GM12878 (cell line): ENCODE measurements at regions not wholly inside any gene's neighbourhood (a gene's known extent, or its start where the extent isn't known, plus 50 kb on each side); places are given as distances from the start of the nearest gene placed in this dataset.

Experiments used
- ATAC-seq: fragments of 200-7000 bp; cut with Tn5 transposase; 3 replicates; pipeline ENCODE4 v1.9.1; 2020; ENCODE audit warnings: mild to moderate bottlenecking, moderate library complexity
- BruUV-seq: library from RNA; stranded (reverse); fragments of 400-500 nt; replicated peaks from 2 replicates; lab custom pipeline; 2021; lab: Mats Ljungman, UMichigan
- CTCF ChIA-PET: fragments of 300-600 bp; sonication (Branson Sonifier 250); formaldehyde crosslinking; extraction: SDS; loops from one replicate; lab custom pipeline; 2021; ENCODE audit warnings: inconsistent platforms; lab: Yijun Ruan, JAX
- POLR2A ChIA-PET: fragments of 350-600 bp; formaldehyde crosslinking; extraction: SDS; loops from one replicate; lab custom pipeline; 2021; ENCODE audit warnings: inconsistent platforms; lab: Charles Lee
- RAD21 ChIA-PET: fragments of 300-600 bp; sonication (Branson Sonifier 250); formaldehyde crosslinking; loops from one replicate; lab custom pipeline; 2023; ENCODE audit warnings: antibody characterized with exemption; ENCODE audit not compliant: unreplicated experiment; lab: Charles Lee
- SMC1A ChIA-PET: fragments of 300-600 bp; sonication (Branson Sonifier 250); formaldehyde crosslinking; loops from one replicate; lab custom pipeline; 2023; ENCODE audit not compliant: unreplicated experiment, uncharacterized antibody; lab: Charles Lee
- DNase-seq: peaks from one replicate; pipeline ENCODE4 v3.0.0-alpha.2; 2011; ENCODE audit warnings: low read depth, low spot score
- FAIRE-seq: peaks from 3 replicates; lab custom pipeline; 2011; peaks lifted over from hg19 to GRCh38; lab: Jason Lieb, UNC
- H2AFZ ChIP-seq: 2 replicates; pipeline ENCODE4 v1.6.0; 2011; ENCODE audit warnings: low read depth, low read length, control low read depth; ENCODE audit not compliant: control insufficient read depth
- H3K27ac ChIP-seq: 2 replicates; pipeline ENCODE4 v1.5.1; 2011; ENCODE audit warnings: control low read depth; ENCODE audit not compliant: control insufficient read depth, insufficient read depth
- H3K27me3 ChIP-seq, 2 experiments: replicated peaks in 1 of 2; 2 replicates each; pipeline versions ENCODE4 v1.6.0 to v1.6.1; 2011; ENCODE audit warnings: low read length in 1 of 2; ENCODE audit not compliant: control insufficient read depth in 2 of 2, insufficient read depth in 2 of 2
- H3K36me3 ChIP-seq, 2 experiments: 2 replicates each; pipeline ENCODE4 v1.5.1; 2011; ENCODE audit warnings: low read length in 1 of 2; ENCODE audit not compliant: control insufficient read depth in 2 of 2, insufficient read depth in 2 of 2
- H3K4me1 ChIP-seq: 2 replicates; pipeline ENCODE4 v1.6.1; 2011; ENCODE audit warnings: mild to moderate bottlenecking, low read length, moderate library complexity, mixed read lengths; ENCODE audit not compliant: control insufficient read depth, insufficient read depth
- H3K4me2 ChIP-seq: 2 replicates; pipeline ENCODE4 v1.6.0; 2011; ENCODE audit warnings: control low read depth; ENCODE audit not compliant: control insufficient read depth, insufficient read depth
- H3K4me3 ChIP-seq: fragments of 200-600 bp; sonication (generic); 2 replicates; pipeline ENCODE4 v1.5.1; 2016
- H3K79me2 ChIP-seq: 2 replicates; pipeline ENCODE4 v1.6.0; 2011; ENCODE audit warnings: low read length; ENCODE audit not compliant: control insufficient read depth, insufficient read depth
- H3K9ac ChIP-seq: 2 replicates; pipeline ENCODE4 v1.8.0; 2011; ENCODE audit warnings: low read length, control low read depth, mixed read lengths; ENCODE audit not compliant: control insufficient read depth, insufficient read depth
- H3K9me3 ChIP-seq: replicated peaks from 3 replicates; pipeline ENCODE4 v1.5.1; 2011; ENCODE audit warnings: mild to moderate bottlenecking, low read length; ENCODE audit not compliant: control insufficient read depth, insufficient read depth
- H4K20me1 ChIP-seq: 2 replicates; pipeline ENCODE4 v1.6.0; 2011; ENCODE audit not compliant: control insufficient read depth, insufficient read depth
- BRCA1 ChIP-seq: IDR thresholded peaks from 2 replicates; pipeline ENCODE4 v1.6.1; 2011; ENCODE audit warnings: low read depth, low read length, improper control_type of control experiment
- CBX5 ChIP-seq: sonication (generic); IDR thresholded peaks from 2 replicates; pipeline ENCODE4 v1.6.1; 2016; ENCODE audit warnings: low read depth, moderate library complexity, mild to moderate bottlenecking, inconsistent platforms
- HDAC2 ChIP-seq: fragments of 200-600 bp; sonication (generic); IDR thresholded peaks from 2 replicates; pipeline ENCODE4 v1.6.1; 2017
- MLLT1 ChIP-seq: fragments of 450-650 bp; IDR thresholded peaks from 2 replicates; pipeline ENCODE4 v1.6.1; 2016; ENCODE audit warnings: mild to moderate bottlenecking
- MYC ChIP-seq: IDR thresholded peaks from 2 replicates; pipeline ENCODE4 v1.6.1; 2011; ENCODE audit warnings: mild to moderate bottlenecking, low read length, moderate library complexity, inconsistent platforms; ENCODE audit not compliant: insufficient read depth, insufficient replicate concordance, insufficient read length, severe bottlenecking
- NR2C1 ChIP-seq: fragments of 450-650 bp; IDR thresholded peaks from 2 replicates; pipeline ENCODE4 v1.6.1; 2017; ENCODE audit warnings: antibody characterized with exemption, mild to moderate bottlenecking, moderate library complexity
- RBBP5 ChIP-seq: fragments of 200-600 bp; sonication (generic); conservative IDR thresholded peaks from 2 replicates; pipeline ENCODE4 v1.6.1; 2016
- SMAD5 ChIP-seq: IDR thresholded peaks from 2 replicates; pipeline ENCODE4 v1.6.1; 2016; ENCODE audit warnings: antibody characterized with exemption, low read depth
- USF1 ChIP-seq: IDR thresholded peaks from 2 replicates; pipeline ENCODE4 v1.6.1; 2011; ENCODE audit warnings: borderline replicate concordance, low read depth, mild to moderate bottlenecking, moderate library complexity, mixed read lengths, low read length; ENCODE audit not compliant: insufficient read depth; ENCODE audit errors: extremely low read length
- ZNF24 ChIP-seq: fragments of 450-650 bp; IDR thresholded peaks from 2 replicates; pipeline ENCODE4 v1.6.1; 2017; ENCODE audit warnings: antibody characterized with exemption, mild to moderate bottlenecking
- ZZZ3 ChIP-seq: IDR thresholded peaks from 2 replicates; pipeline ENCODE4 v1.6.1; 2011; ENCODE audit warnings: low read depth; ENCODE audit not compliant: control insufficient read depth, insufficient read length
- WGBS: methylation state at CpG from one replicate; pipeline ENCODE4 v1.1.6; 2016; ENCODE audit warnings: low lambda C conversion rate; ENCODE audit not compliant: insufficient replicate concordance, insufficient coverage; ENCODE audit errors: missing lambda C conversion rate; 5-methylcytosine and 5-hydroxymethylcytosine counted together
- in situ Hi-C: fragments of 300-500 bp; cut with MboI; formaldehyde crosslinking; loops from 9 replicates; pipeline ENCODE4 v1.14.3; 2018; ENCODE audit warnings: mixed read lengths
- intact Hi-C: fragments of 100-400 bp; cut with micrococcal nuclease; formaldehyde crosslinking; loops from one replicate; pipeline ENCODE4 v1.14.2; 2022; ENCODE audit not compliant: unreplicated experiment
- TF ChIP-seq, protein P1 (sequence below): fragments of 450-650 bp; IDR thresholded peaks from 2 replicates; pipeline ENCODE4 v1.6.1; 2017; ENCODE audit warnings: low read depth, mild to moderate bottlenecking, moderate library complexity
- TF ChIP-seq, protein P2 (sequence below): fragments of 450-650 bp; IDR thresholded peaks from 2 replicates; pipeline ENCODE4 v1.6.1; 2016; ENCODE audit warnings: mild to moderate bottlenecking

GRCh38 chr18:2441544-2441943 is 129.8 kb downstream of the METTL4 start:
- Histone ChIP-seq H4K20me1 (no peaks in the 10 kb centered on the region), H3K4me2 (no peak overlapping the region), H3K36me3 (no peaks in the 10 kb centered on the region), H3K79me2 (no peaks in the 10 kb centered on the region), H3K9me3 (no peaks in the 10 kb centered on the region), H3K4me3 (no peak overlapping the region), H3K27ac (no peak overlapping the region), H3K9ac (no peak overlapping the region), H3K27me3 (no peaks in the 10 kb centered on the region), H3K4me1 (no peaks in the 10 kb centered on the region), H2AFZ (no peak overlapping the region)
- no peak for TF ChIP-seq ZNF24
- no peak for TF ChIP-seq ZZZ3
- no peak for TF ChIP-seq RBBP5
- TF ChIP-seq MYC: no peak
- TF ChIP-seq, protein P1, sequence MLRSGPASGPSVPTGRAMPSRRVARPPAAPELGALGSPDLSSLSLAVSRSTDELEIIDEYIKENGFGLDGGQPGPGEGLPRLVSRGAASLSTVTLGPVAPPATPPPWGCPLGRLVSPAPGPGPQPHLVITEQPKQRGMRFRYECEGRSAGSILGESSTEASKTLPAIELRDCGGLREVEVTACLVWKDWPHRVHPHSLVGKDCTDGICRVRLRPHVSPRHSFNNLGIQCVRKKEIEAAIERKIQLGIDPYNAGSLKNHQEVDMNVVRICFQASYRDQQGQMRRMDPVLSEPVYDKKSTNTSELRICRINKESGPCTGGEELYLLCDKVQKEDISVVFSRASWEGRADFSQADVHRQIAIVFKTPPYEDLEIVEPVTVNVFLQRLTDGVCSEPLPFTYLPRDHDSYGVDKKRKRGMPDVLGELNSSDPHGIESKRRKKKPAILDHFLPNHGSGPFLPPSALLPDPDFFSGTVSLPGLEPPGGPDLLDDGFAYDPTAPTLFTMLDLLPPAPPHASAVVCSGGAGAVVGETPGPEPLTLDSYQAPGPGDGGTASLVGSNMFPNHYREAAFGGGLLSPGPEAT: no peak
- TF ChIP-seq HDAC2: no peak
- in situ Hi-C loops: no loop called here
- ChIA-PET RAD21 (no interaction called here), POLR2A (no interaction called here), SMC1A (interaction anchor here (1.5 to 2.0 kb wide), 2 partner anchors 9 to 71 kb away, joined by 4 to 7 read pairs; no protein-coding TSS in a partner anchor), CTCF (interaction anchor here (1.0 kb wide), 1 partner anchor 33 kb away, joined by 3 read pairs; no protein-coding TSS in a partner anchor)
- intact Hi-C loops: no loop called here
- FAIRE-seq (no peak), ATAC-seq (no peak), DNase-seq (no peak)
- 0% methylated on average over 2 of the region's 2 CpGs for WGBS
- no TSS peak for BruUV-seq

DNA sequence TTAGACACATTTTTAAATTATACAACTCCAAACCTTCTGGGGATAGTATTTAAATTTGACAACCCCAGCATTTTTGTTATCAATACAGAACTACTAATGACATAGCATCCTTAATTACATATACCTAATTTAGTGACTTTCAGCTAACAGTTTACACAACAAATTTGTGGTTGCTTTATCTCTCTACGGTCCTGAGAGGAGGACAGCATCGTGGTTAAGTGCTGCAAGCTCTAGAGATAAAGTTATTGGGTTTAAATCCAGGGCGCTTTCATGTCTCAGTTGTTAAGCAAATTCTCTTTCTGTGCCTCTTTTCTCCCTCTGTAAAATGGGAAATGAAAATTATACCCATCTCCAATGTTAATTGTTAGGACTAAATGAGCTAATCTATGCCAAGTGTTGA is 129.3 kb downstream of the METTL4 start:
- Histone ChIP-seq H3K79me2 (no peaks in the 10 kb centered on the region), H4K20me1 (no peaks in the 10 kb centered on the region), H3K27ac (no peak overlapping the region), H3K4me3 (no peak overlapping the region), H3K9me3 (no peaks in the 10 kb centered on the region), H3K27me3 (no peaks in the 10 kb centered on the region), H3K4me2 (no peak overlapping the region), H3K36me3 (no peaks in the 10 kb centered on the region), H3K9ac (no peak overlapping the region), H2AFZ (no peak overlapping the region), H3K4me1 (no peaks in the 10 kb centered on the region)
- intact Hi-C loops: no loop called here
- CTCF ChIA-PET: interaction anchor here (0.9 to 1.0 kb wide), 2 partner anchors 29 to 34 kb away, joined by 3 read pairs; no protein-coding TSS in a partner anchor
- no peak for FAIRE-seq
- in situ Hi-C loops: no loop called here
- POLR2A ChIA-PET: no interaction called here
- SMC1A ChIA-PET: interaction anchor here (1.0 to 2.0 kb wide), 3 partner anchors 8 to 128 kb away, joined by 3 to 7 read pairs (median 4); no protein-coding TSS in a partner anchor
- RAD21 ChIA-PET: no interaction called here
- WGBS: 29% methylated on average over 3 of the region's 3 CpGs
- DNase-seq: no peak
- no TSS peak for BruUV-seq
- ATAC-seq: no peak
- TF ChIP-seq, protein P2, sequence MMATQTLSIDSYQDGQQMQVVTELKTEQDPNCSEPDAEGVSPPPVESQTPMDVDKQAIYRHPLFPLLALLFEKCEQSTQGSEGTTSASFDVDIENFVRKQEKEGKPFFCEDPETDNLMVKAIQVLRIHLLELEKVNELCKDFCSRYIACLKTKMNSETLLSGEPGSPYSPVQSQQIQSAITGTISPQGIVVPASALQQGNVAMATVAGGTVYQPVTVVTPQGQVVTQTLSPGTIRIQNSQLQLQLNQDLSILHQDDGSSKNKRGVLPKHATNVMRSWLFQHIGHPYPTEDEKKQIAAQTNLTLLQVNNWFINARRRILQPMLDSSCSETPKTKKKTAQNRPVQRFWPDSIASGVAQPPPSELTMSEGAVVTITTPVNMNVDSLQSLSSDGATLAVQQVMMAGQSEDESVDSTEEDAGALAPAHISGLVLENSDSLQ: no peak
- TF ChIP-seq HDAC2 (no peak), CBX5 (no peak), USF1 (no peak), NR2C1 (no peak), SMAD5 (no peak), BRCA1 (no peak), MLLT1 (no peak)
